OCI-LY3 (cell line): ENCODE measurements at regions not wholly inside any gene's neighbourhood (a gene's known extent, or its start where the extent isn't known, plus 50 kb on each side); places are given as distances from the start of the nearest gene placed in this dataset.

Source experiments
- EZH2phosphoT487 ChIP-seq: fragments of 200-600 bp; shearing (Covaris generic); IDR thresholded peaks from 2 replicates; pipeline ENCODE4 v1.6.1; 2018; ENCODE audit warnings: antibody characterized with exemption, mixed run types, low read depth
- TF ChIP-seq, protein P1 (sequence below): fragments of 200-600, 300-600 bp; sonication (generic); IDR thresholded peaks from 2 replicates; pipeline ENCODE4 v1.5.1; 2014; ENCODE audit warnings: antibody characterized with exemption, low read length, low read depth

GRCh38 chr2:82790206-82791021, 1668.7 kb downstream of the SUCLG1 start:
- TF ChIP-seq, protein P1, sequence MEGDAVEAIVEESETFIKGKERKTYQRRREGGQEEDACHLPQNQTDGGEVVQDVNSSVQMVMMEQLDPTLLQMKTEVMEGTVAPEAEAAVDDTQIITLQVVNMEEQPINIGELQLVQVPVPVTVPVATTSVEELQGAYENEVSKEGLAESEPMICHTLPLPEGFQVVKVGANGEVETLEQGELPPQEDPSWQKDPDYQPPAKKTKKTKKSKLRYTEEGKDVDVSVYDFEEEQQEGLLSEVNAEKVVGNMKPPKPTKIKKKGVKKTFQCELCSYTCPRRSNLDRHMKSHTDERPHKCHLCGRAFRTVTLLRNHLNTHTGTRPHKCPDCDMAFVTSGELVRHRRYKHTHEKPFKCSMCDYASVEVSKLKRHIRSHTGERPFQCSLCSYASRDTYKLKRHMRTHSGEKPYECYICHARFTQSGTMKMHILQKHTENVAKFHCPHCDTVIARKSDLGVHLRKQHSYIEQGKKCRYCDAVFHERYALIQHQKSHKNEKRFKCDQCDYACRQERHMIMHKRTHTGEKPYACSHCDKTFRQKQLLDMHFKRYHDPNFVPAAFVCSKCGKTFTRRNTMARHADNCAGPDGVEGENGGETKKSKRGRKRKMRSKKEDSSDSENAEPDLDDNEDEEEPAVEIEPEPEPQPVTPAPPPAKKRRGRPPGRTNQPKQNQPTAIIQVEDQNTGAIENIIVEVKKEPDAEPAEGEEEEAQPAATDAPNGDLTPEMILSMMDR = no peak
- TF ChIP-seq EZH2phosphoT487 = no peak
